SKM-1 (cell line): ENCODE measurements at regions not wholly inside any gene's neighbourhood (a gene's known extent, or its start where the extent isn't known, plus 50 kb on each side); places are given as distances from the start of the nearest gene placed in this dataset.
"Not testable (repeated sequence)": the region's sequence is repeated elsewhere in the genome, so short reads cannot be mapped to it uniquely, and the experiment has no call there.

ENCODE experiments used
- DNase-seq: peaks from one replicate; lab custom pipeline; 2025; ENCODE audit not compliant: unreplicated experiment; lab: John Stamatoyannopoulos, UW

- DNase-seq = no peak
Observed at GRCh38 chr6:9139746-9140145, 704.4 kb upstream of the SLC35B3 start.

GRCh38 chr6:9138936-9139335 lies 703.6 kb upstream of the SLC35B3 start:
- no peak for DNase-seq

- no peak for DNase-seq
Observed at GRCh38 chr6:9136141-9136822, 700.9 kb upstream of the SLC35B3 start.

- no peak for DNase-seq
Observed at GRCh38 chr6:9131616-9132015, 696.3 kb upstream of the SLC35B3 start.

GRCh38 chr6:9131201-9131600 lies 695.9 kb upstream of the SLC35B3 start:
- no peak for DNase-seq

GRCh38 chr6:9128970-9129369 lies 693.6 kb upstream of the SLC35B3 start:
- DNase-seq = no peak

- no peak for DNase-seq
Observed at GRCh38 chr6:9126878-9127560, 691.7 kb upstream of the SLC35B3 start.

- not testable (repeated sequence) for DNase-seq
Observed at GRCh38 chr6:9126034-9126433, 690.7 kb upstream of the SLC35B3 start.

- no peak for DNase-seq
Observed at GRCh38 chr6:9121549-9121948, 686.2 kb upstream of the SLC35B3 start.

- no peak for DNase-seq
Observed at GRCh38 chr6:9116026-9116425, 680.7 kb upstream of the SLC35B3 start.

- no peak for DNase-seq
Observed at GRCh38 chr6:9112544-9112943, 677.2 kb upstream of the SLC35B3 start.

- DNase-seq = no peak
Observed at GRCh38 chr6:9103876-9104521, 668.7 kb upstream of the SLC35B3 start.

- no peak for DNase-seq
Observed at GRCh38 chr6:9101920-9102319, 666.6 kb upstream of the SLC35B3 start.

- DNase-seq = no peak
Observed at GRCh38 chr6:9100869-9101580, 665.7 kb upstream of the SLC35B3 start.

GRCh38 chr6:9095729-9096128 lies 660.4 kb upstream of the SLC35B3 start:
- DNase-seq = no peak

GRCh38 chr6:9095137-9095536 lies 659.8 kb upstream of the SLC35B3 start:
- DNase-seq = no peak

- no peak for DNase-seq
Observed at GRCh38 chr6:9089724-9090123, 654.4 kb upstream of the SLC35B3 start.

GRCh38 chr6:9087470-9087869 lies 652.1 kb upstream of the SLC35B3 start:
- no peak for DNase-seq

- DNase-seq = no peak
Observed at GRCh38 chr6:9086331-9086730, 651.0 kb upstream of the SLC35B3 start.

GRCh38 chr6:9085709-9086070 lies 650.3 kb upstream of the SLC35B3 start:
- DNase-seq = no peak

GRCh38 chr6:9085054-9085708 lies 649.8 kb upstream of the SLC35B3 start:
- no peak for DNase-seq
